GM12878 (cell line): ENCODE measurements at regions not wholly inside any gene's neighbourhood (a gene's known extent, or its start where the extent isn't known, plus 50 kb on each side); places are given as distances from the start of the nearest gene placed in this dataset.

Experiments used
- ATAC-seq: fragments of 200-7000 bp; cut with Tn5 transposase; 3 replicates; pipeline ENCODE4 v1.9.1; 2020; ENCODE audit warnings: mild to moderate bottlenecking, moderate library complexity
- BruUV-seq: library from RNA; stranded (reverse); fragments of 400-500 nt; replicated peaks from 2 replicates; lab custom pipeline; 2021; lab: Mats Ljungman, UMichigan
- CTCF ChIA-PET: fragments of 300-600 bp; sonication (Branson Sonifier 250); formaldehyde crosslinking; extraction: SDS; loops from one replicate; lab custom pipeline; 2021; ENCODE audit warnings: inconsistent platforms; lab: Yijun Ruan, JAX
- POLR2A ChIA-PET: fragments of 350-600 bp; formaldehyde crosslinking; extraction: SDS; loops from one replicate; lab custom pipeline; 2021; ENCODE audit warnings: inconsistent platforms; lab: Charles Lee
- RAD21 ChIA-PET: fragments of 300-600 bp; sonication (Branson Sonifier 250); formaldehyde crosslinking; loops from one replicate; lab custom pipeline; 2023; ENCODE audit warnings: antibody characterized with exemption; ENCODE audit not compliant: unreplicated experiment; lab: Charles Lee
- SMC1A ChIA-PET: fragments of 300-600 bp; sonication (Branson Sonifier 250); formaldehyde crosslinking; loops from one replicate; lab custom pipeline; 2023; ENCODE audit not compliant: unreplicated experiment, uncharacterized antibody; lab: Charles Lee
- DNase-seq: peaks from one replicate; pipeline ENCODE4 v3.0.0-alpha.2; 2011; ENCODE audit warnings: low read depth, low spot score
- FAIRE-seq: peaks from 3 replicates; lab custom pipeline; 2011; peaks lifted over from hg19 to GRCh38; lab: Jason Lieb, UNC
- H2AFZ ChIP-seq: 2 replicates; pipeline ENCODE4 v1.6.0; 2011; ENCODE audit warnings: low read depth, low read length, control low read depth; ENCODE audit not compliant: control insufficient read depth
- H3K27ac ChIP-seq: 2 replicates; pipeline ENCODE4 v1.5.1; 2011; ENCODE audit warnings: control low read depth; ENCODE audit not compliant: control insufficient read depth, insufficient read depth
- H3K27me3 ChIP-seq, 2 experiments: replicated peaks in 1 of 2; 2 replicates each; pipeline versions ENCODE4 v1.6.0 to v1.6.1; 2011; ENCODE audit warnings: low read length in 1 of 2; ENCODE audit not compliant: control insufficient read depth in 2 of 2, insufficient read depth in 2 of 2
- H3K36me3 ChIP-seq, 2 experiments: 2 replicates each; pipeline ENCODE4 v1.5.1; 2011; ENCODE audit warnings: low read length in 1 of 2; ENCODE audit not compliant: control insufficient read depth in 2 of 2, insufficient read depth in 2 of 2
- H3K4me1 ChIP-seq: 2 replicates; pipeline ENCODE4 v1.6.1; 2011; ENCODE audit warnings: mild to moderate bottlenecking, low read length, moderate library complexity, mixed read lengths; ENCODE audit not compliant: control insufficient read depth, insufficient read depth
- H3K4me2 ChIP-seq: 2 replicates; pipeline ENCODE4 v1.6.0; 2011; ENCODE audit warnings: control low read depth; ENCODE audit not compliant: control insufficient read depth, insufficient read depth
- H3K4me3 ChIP-seq: fragments of 200-600 bp; sonication (generic); 2 replicates; pipeline ENCODE4 v1.5.1; 2016
- H3K79me2 ChIP-seq: 2 replicates; pipeline ENCODE4 v1.6.0; 2011; ENCODE audit warnings: low read length; ENCODE audit not compliant: control insufficient read depth, insufficient read depth
- H3K9ac ChIP-seq: 2 replicates; pipeline ENCODE4 v1.8.0; 2011; ENCODE audit warnings: low read length, control low read depth, mixed read lengths; ENCODE audit not compliant: control insufficient read depth, insufficient read depth
- H3K9me3 ChIP-seq: replicated peaks from 3 replicates; pipeline ENCODE4 v1.5.1; 2011; ENCODE audit warnings: mild to moderate bottlenecking, low read length; ENCODE audit not compliant: control insufficient read depth, insufficient read depth
- H4K20me1 ChIP-seq: 2 replicates; pipeline ENCODE4 v1.6.0; 2011; ENCODE audit not compliant: control insufficient read depth, insufficient read depth
- BCL11A ChIP-seq: IDR thresholded peaks from 2 replicates; pipeline ENCODE4 v1.6.1; 2011; ENCODE audit warnings: low read depth, low read length
- CBFB ChIP-seq: IDR thresholded peaks from 2 replicates; pipeline ENCODE4 v1.6.1; 2016; ENCODE audit warnings: antibody characterized with exemption, low read depth
- CBX3 ChIP-seq: fragments of 200-600 bp; sonication (generic); IDR thresholded peaks from 2 replicates; pipeline ENCODE4 v1.6.1; 2016; ENCODE audit warnings: low read depth, borderline replicate concordance
- E4F1 ChIP-seq: fragments of 450-650 bp; IDR thresholded peaks from 2 replicates; pipeline ENCODE4 v1.6.1; 2018; ENCODE audit warnings: borderline replicate concordance, mild to moderate bottlenecking; ENCODE audit not compliant: partially characterized antibody
- EED ChIP-seq: sonication (generic); IDR thresholded peaks from 2 replicates; pipeline ENCODE4 v1.6.1; 2016; ENCODE audit warnings: antibody characterized with exemption, low read depth
- EGR1 ChIP-seq, 2 experiments: IDR thresholded peaks; 1 replicate in 1 of 2; 2 replicates in 1 of 2; pipeline ENCODE4 v1.6.1; 2011 to 2012; ENCODE audit warnings: low read depth in 2 of 2, low read length in 2 of 2, borderline replicate concordance in 1 of 2, mild to moderate bottlenecking in 1 of 2, moderate library complexity in 1 of 2
- IRF4 ChIP-seq: IDR thresholded peaks from 2 replicates; pipeline ENCODE4 v1.6.1; 2011; ENCODE audit warnings: low read depth, low read length
- LARP7 ChIP-seq: fragments of 450-650 bp; IDR thresholded peaks from 2 replicates; pipeline ENCODE4 v1.6.1; 2017; ENCODE audit warnings: mild to moderate bottlenecking
- NFXL1 ChIP-seq: fragments of 450-650 bp; IDR thresholded peaks from 2 replicates; pipeline ENCODE4 v1.6.1; 2017; ENCODE audit warnings: antibody characterized with exemption, mild to moderate bottlenecking, borderline replicate concordance
- RELA ChIP-seq: fragments of 450-650 bp; IDR thresholded peaks from 2 replicates; pipeline ENCODE4 v1.8.0; 2014; ENCODE audit warnings: borderline replicate concordance; ENCODE audit not compliant: partially characterized antibody
- RFX5 ChIP-seq: IDR thresholded peaks from 2 replicates; pipeline ENCODE4 v1.6.1; 2011; ENCODE audit warnings: low read depth, low read length, improper control_type of control experiment
- SMARCA5 ChIP-seq: fragments of 450-650 bp; IDR thresholded peaks from 2 replicates; pipeline ENCODE4 v1.6.1; 2017; ENCODE audit warnings: mild to moderate bottlenecking
- SREBF1 ChIP-seq: IDR thresholded peaks from 2 replicates; pipeline ENCODE4 v1.6.1; 2012; ENCODE audit warnings: mild to moderate bottlenecking, low read length
- SREBF2 ChIP-seq: IDR thresholded peaks from 2 replicates; pipeline ENCODE4 v1.6.1; 2012; ENCODE audit warnings: mild to moderate bottlenecking, low read length
- ZNF384 ChIP-seq: IDR thresholded peaks from 2 replicates; pipeline ENCODE4 v1.6.1; 2012; ENCODE audit warnings: low read depth, mild to moderate bottlenecking, low read length, improper control_type of control experiment, borderline replicate concordance
- ZZZ3 ChIP-seq: IDR thresholded peaks from 2 replicates; pipeline ENCODE4 v1.6.1; 2011; ENCODE audit warnings: low read depth; ENCODE audit not compliant: control insufficient read depth, insufficient read length
- WGBS: methylation state at CpG from one replicate; pipeline ENCODE4 v1.1.6; 2016; ENCODE audit warnings: low lambda C conversion rate; ENCODE audit not compliant: insufficient replicate concordance, insufficient coverage; ENCODE audit errors: missing lambda C conversion rate; 5-methylcytosine and 5-hydroxymethylcytosine counted together
- in situ Hi-C: fragments of 300-500 bp; cut with MboI; formaldehyde crosslinking; loops from 9 replicates; pipeline ENCODE4 v1.14.3; 2018; ENCODE audit warnings: mixed read lengths
- intact Hi-C: fragments of 100-400 bp; cut with micrococcal nuclease; formaldehyde crosslinking; loops from one replicate; pipeline ENCODE4 v1.14.2; 2022; ENCODE audit not compliant: unreplicated experiment

GRCh38 chr17:36863676-36864612 is 73.3 kb upstream of the LHX1 start:
- no peak for TF ChIP-seq EED
- TF ChIP-seq BCL11A, result no peak
- TF ChIP-seq RELA, result no peak
- no peak for TF ChIP-seq LARP7
- TF ChIP-seq ZZZ3, result no peak
- TF ChIP-seq RFX5, result no peak
- TF ChIP-seq CBFB, result no peak
- TF ChIP-seq SREBF2, result no peak
- TF ChIP-seq CBX3, result no peak
- TF ChIP-seq SREBF1, result no peak
- TF ChIP-seq NFXL1, result no peak
- no peak for TF ChIP-seq E4F1
- TF ChIP-seq EGR1 (IDR thresholded peaks at IDR 0.05; ENCODE audit: borderline replicate concordance in 1 of 2, low read depth in 2 of 2, low read length in 2 of 2), result no peak
- TF ChIP-seq ZNF384, result no peak
- no peak for TF ChIP-seq IRF4
- TF ChIP-seq SMARCA5, result no peak
- ChIA-PET POLR2A (no interaction called here), RAD21 (no interaction called here), SMC1A (no interaction called here), CTCF (no interaction called here)
- no peaks in the 10 kb centered on the region for H3K9me3 ChIP-seq
- no peaks in the 10 kb centered on the region; a peak in 1 of 4 replicates for H3K27me3 ChIP-seq
- no peak for DNase-seq
- no TSS peak for BruUV-seq
- H3K4me1 ChIP-seq, result no peaks in the 10 kb centered on the region
- no peaks in the 10 kb centered on the region for H3K36me3 ChIP-seq
- H2AFZ ChIP-seq, result no peak overlapping the region
- H3K4me3 ChIP-seq, result no peak overlapping the region
- no peaks in the 10 kb centered on the region for H3K79me2 ChIP-seq
- H3K27ac ChIP-seq, result no peak overlapping the region
- intact Hi-C loops (no loop called here), in situ Hi-C loops (no loop called here)
- no peaks in the 10 kb centered on the region for H4K20me1 ChIP-seq
- no peak overlapping the region for H3K9ac ChIP-seq
- no peak overlapping the region for H3K4me2 ChIP-seq
- no peak for FAIRE-seq
- no peak for ATAC-seq
- WGBS, result 26% methylated on average over 20 of the region's 21 CpGs
